ENCODE measurements at regions not wholly inside any gene's neighbourhood (a gene's known extent, or its start where the extent isn't known, plus 50 kb on each side); places are given as distances from the start of the nearest gene placed in this dataset.

DNA sequence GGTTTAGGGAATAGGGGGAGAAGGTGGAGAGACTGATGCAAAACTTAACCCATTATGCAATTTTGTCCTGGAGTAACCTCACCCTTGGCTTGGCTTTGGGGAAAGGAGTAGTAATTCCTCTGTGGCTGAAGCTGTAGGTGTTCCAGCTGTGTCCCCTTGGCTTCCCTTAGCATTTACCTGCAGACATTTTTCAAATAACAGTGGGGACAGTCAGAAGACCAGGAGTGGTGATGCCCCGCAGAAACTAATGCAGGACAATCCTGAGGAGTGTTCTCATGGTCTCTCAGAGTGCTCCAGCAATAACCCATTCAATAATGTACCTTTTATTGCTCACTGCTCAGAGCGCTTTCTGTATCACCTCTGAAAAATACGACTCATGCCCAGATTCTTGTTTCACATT is 282.1 kb downstream of the ZEB1 start:
- TF ChIP-seq, protein P1, sequence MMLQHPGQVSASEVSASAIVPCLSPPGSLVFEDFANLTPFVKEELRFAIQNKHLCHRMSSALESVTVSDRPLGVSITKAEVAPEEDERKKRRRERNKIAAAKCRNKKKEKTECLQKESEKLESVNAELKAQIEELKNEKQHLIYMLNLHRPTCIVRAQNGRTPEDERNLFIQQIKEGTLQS (IDR thresholded peaks at IDR 0.05) = no peak
- no peak for TF ChIP-seq HNF4A (conservative IDR thresholded peaks at IDR 0.05)
- no peak for TF ChIP-seq YY1 (IDR thresholded peaks at IDR 0.05)
- TF ChIP-seq, protein P2, sequence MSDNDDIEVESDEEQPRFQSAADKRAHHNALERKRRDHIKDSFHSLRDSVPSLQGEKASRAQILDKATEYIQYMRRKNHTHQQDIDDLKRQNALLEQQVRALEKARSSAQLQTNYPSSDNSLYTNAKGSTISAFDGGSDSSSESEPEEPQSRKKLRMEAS (IDR thresholded peaks at IDR 0.05) = no peak
- no peak for TF ChIP-seq CTCF (IDR thresholded peaks at IDR 0.05; ENCODE audit: low read depth, low read length, missing input control)
- TF ChIP-seq REST (IDR thresholded peaks at IDR 0.05) = no peak
- TF ChIP-seq, protein P3, sequence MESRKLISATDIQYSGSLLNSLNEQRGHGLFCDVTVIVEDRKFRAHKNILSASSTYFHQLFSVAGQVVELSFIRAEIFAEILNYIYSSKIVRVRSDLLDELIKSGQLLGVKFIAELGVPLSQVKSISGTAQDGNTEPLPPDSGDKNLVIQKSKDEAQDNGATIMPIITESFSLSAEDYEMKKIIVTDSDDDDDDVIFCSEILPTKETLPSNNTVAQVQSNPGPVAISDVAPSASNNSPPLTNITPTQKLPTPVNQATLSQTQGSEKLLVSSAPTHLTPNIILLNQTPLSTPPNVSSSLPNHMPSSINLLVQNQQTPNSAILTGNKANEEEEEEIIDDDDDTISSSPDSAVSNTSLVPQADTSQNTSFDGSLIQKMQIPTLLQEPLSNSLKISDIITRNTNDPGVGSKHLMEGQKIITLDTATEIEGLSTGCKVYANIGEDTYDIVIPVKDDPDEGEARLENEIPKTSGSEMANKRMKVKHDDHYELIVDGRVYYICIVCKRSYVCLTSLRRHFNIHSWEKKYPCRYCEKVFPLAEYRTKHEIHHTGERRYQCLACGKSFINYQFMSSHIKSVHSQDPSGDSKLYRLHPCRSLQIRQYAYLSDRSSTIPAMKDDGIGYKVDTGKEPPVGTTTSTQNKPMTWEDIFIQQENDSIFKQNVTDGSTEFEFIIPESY (IDR thresholded peaks at IDR 0.05) = no peak
- TF ChIP-seq TAF1 (conservative IDR thresholded peaks at IDR 0.05) = no peak
- TF ChIP-seq EGR1 (IDR thresholded peaks at IDR 0.05; ENCODE audit: low read depth in 2 of 2) = no peak
- TF ChIP-seq JUND (IDR thresholded peaks at IDR 0.05) = no peak
- TF ChIP-seq FOXA1 (IDR thresholded peaks at IDR 0.05) = no peak
- no peak for TF ChIP-seq GABPA (IDR thresholded peaks at IDR 0.05 in 1 of 2, conservative IDR thresholded peaks at IDR 0.05 in 1 of 2)
- TF ChIP-seq SP1 (IDR thresholded peaks at IDR 0.05) = no peak
- TF ChIP-seq FOXA2 (IDR thresholded peaks at IDR 0.05) = no peak
- DNase-seq (ENCODE audit: low spot score) = no peak
- Histone ChIP-seq H3K9ac (ENCODE audit: low read depth in 1 of 2, low read length in 2 of 2) (no peak overlapping the region), H3K4me1 (ENCODE audit: control insufficient read depth in 4 of 4, insufficient read depth in 4 of 4, low read length in 3 of 4) (peaks cover 5 to 12% (median 6%) of the 10 kb centered on the region in 4 donors), H3K4me3 (ENCODE audit: low read depth in 1 of 3, low read length in 3 of 3) (no peak overlapping the region), H3K27me3 (ENCODE audit: control insufficient read depth in 4 of 4, insufficient read depth in 4 of 4, low read length in 3 of 4) (no peaks in the 10 kb centered on the region), H3K27ac (ENCODE audit: low read depth in 1 of 2, low read length in 2 of 2) (no peak overlapping the region), H3K9me3 (ENCODE audit: control insufficient read depth in 4 of 4, low read length in 3 of 4) (no peaks in the 10 kb centered on the region), H3K36me3 (ENCODE audit: control insufficient read depth in 4 of 4, insufficient read depth in 3 of 4, low read depth in 1 of 4, low read length in 3 of 4) (no peaks in the 10 kb centered on the region)
- WGBS = 85% methylated on average over 3 of the region's 3 CpGs
